K562 (cell line): ENCODE measurements at regions not wholly inside any gene's neighbourhood (a gene's known extent, or its start where the extent isn't known, plus 50 kb on each side); places are given as distances from the start of the nearest gene placed in this dataset.

Source experiments
- CTCF ChIP-seq, 3 experiments: IDR thresholded peaks in 2 of 3; conservative IDR thresholded peaks in 1 of 3; 2 replicates each; pipeline ENCODE4 v1.5.1; 2011 to 2012; ENCODE audit warnings: low read length in 3 of 3, mild to moderate bottlenecking in 3 of 3, control low read depth in 2 of 3, improper control_type of control experiment in 1 of 3, inconsistent platforms in 1 of 3, low read depth in 1 of 3, mixed read lengths in 1 of 3, moderate library complexity in 1 of 3; ENCODE audit not compliant: insufficient read depth in 2 of 3
- FOSL1 ChIP-seq: fragments of 200-800 bp; sonication (Bioruptor generic); conservative IDR thresholded peaks from 2 replicates; pipeline ENCODE4 v1.6.1; 2016; ENCODE audit warnings: missing genetic modification characterization, missing compliant biosample characterization
- FOXM1 ChIP-seq, 2 experiments: fragments of 450-650 bp in 1 of 2; sonication (generic) in 1 of 2; formaldehyde crosslinking in 1 of 2; IDR thresholded peaks; 2 replicates each; pipeline versions ENCODE4 v1.6.1 to v1.9.0; 2017 to 2022; ENCODE audit warnings: low read depth in 2 of 2, mild to moderate bottlenecking in 2 of 2, missing genetic modification reagents in 1 of 2, moderate library complexity in 1 of 2
- KDM1A ChIP-seq, 2 experiments: fragments of 450-650 bp; IDR thresholded peaks; 2 replicates each; pipeline ENCODE4 v1.6.1; 2016; ENCODE audit warnings: mild to moderate bottlenecking in 2 of 2
- MAFK ChIP-seq: IDR thresholded peaks from 2 replicates; pipeline ENCODE4 v1.6.1; 2011; ENCODE audit warnings: low read length, improper control_type of control experiment
- MAX ChIP-seq: sonication (generic); formaldehyde crosslinking; IDR thresholded peaks from 2 replicates; pipeline ENCODE4 v1.9.0; 2022; ENCODE audit warnings: mild to moderate bottlenecking, missing genetic modification reagents
- MTA1 ChIP-seq: fragments of 450-650 bp; IDR thresholded peaks from 2 replicates; pipeline ENCODE4 v1.6.1; 2017; ENCODE audit warnings: borderline replicate concordance

GRCh38 chr1:112793631-112794565 lies 78.8 kb upstream of the PPM1J start:
- TF ChIP-seq MAFK (no peak), MAX (CRISPR knock-in tag) (peak; percentile 45; the same call in 1 of the 2 replicates), CTCF (IDR thresholded peaks at IDR 0.05 in 2 of 3, conservative IDR thresholded peaks at IDR 0.05 in 1 of 3; ENCODE audit: insufficient read depth in 2 of 3, low read depth in 1 of 3, low read length in 3 of 3) (no peak), KDM1A (IDR thresholded peaks at IDR 0.05) (no peak), FOSL1 (tag) (no peak), MTA1 (no peak), FOXM1 (IDR thresholded peaks at IDR 0.05; ENCODE audit: low read depth) (no peak), FOXM1 (CRISPR knock-in tag; IDR thresholded peaks at IDR 0.05; ENCODE audit: low read depth) (no peak)
